ENCODE measurements at regions not wholly inside any gene's neighbourhood (a gene's known extent, or its start where the extent isn't known, plus 50 kb on each side); places are given as distances from the start of the nearest gene placed in this dataset.

DNA sequence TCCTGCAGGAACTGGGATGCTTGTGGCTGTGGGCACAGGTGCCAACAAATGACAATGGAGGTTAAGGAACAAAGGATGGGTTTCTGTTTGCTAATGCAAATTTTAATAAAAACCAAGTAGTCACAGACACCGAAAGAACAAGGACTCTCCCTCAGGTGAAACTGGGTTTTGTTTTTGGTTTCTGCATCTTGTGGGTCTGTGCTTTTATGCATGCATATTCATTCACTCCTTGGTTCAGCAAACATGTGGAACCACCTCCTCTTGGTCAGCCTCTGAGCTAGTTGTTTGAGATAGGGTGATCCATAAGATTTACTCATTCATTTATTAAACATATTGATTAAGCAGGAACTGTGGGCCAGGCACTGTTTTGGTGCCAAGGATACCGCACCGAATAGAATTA, 381.9 kb downstream of the CDK5RAP2 start:
- intact Hi-C loops (cut with DNase I) = no loop called here
- no peak for ATAC-seq
- no peaks in the 10 kb centered on the region for H3K9me3 ChIP-seq

DNA sequence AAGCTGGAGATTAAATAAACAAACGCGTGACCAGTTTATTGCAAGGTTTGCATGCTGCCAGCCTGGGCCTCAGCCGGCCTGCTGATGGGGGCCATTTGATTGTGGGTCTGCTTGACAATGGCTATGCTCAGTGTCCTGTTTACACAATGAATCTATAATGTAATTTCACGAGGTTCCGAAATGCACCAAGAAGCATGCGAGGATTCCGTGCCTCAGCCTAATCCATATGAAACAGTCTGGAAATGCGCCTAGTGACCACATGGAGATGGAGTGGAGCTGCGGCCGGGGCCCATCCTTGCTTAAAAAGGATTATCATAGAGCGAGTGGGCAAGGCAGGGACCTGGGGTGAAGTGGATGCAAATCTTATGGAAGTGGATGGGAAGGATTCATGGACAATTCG, 382.4 kb downstream of the CDK5RAP2 start:
- no peaks in the 10 kb centered on the region for H3K36me3 ChIP-seq
- no peak overlapping the region for H3K4me3 ChIP-seq
- H3K27me3 ChIP-seq = no peaks in the 10 kb centered on the region
- H3K9me3 ChIP-seq = no peaks in the 10 kb centered on the region
- H3K27ac ChIP-seq = no peak overlapping the region
- H3K4me1 ChIP-seq = no peaks in the 10 kb centered on the region
- ATAC-seq (no peak), DNase-seq (no peak)
- TF ChIP-seq, protein P1, sequence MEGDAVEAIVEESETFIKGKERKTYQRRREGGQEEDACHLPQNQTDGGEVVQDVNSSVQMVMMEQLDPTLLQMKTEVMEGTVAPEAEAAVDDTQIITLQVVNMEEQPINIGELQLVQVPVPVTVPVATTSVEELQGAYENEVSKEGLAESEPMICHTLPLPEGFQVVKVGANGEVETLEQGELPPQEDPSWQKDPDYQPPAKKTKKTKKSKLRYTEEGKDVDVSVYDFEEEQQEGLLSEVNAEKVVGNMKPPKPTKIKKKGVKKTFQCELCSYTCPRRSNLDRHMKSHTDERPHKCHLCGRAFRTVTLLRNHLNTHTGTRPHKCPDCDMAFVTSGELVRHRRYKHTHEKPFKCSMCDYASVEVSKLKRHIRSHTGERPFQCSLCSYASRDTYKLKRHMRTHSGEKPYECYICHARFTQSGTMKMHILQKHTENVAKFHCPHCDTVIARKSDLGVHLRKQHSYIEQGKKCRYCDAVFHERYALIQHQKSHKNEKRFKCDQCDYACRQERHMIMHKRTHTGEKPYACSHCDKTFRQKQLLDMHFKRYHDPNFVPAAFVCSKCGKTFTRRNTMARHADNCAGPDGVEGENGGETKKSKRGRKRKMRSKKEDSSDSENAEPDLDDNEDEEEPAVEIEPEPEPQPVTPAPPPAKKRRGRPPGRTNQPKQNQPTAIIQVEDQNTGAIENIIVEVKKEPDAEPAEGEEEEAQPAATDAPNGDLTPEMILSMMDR (IDR thresholded peaks at IDR 0.05) = no peak
- intact Hi-C loops (cut with DNase I) = no loop called here

More for the DNA sequence above, 381.9 kb downstream of the CDK5RAP2 start:
- Histone ChIP-seq H3K4me3 (no peak overlapping the region), H3K36me3 (no peaks in the 10 kb centered on the region), H3K4me1 (no peaks in the 10 kb centered on the region), H3K27me3 (no peaks in the 10 kb centered on the region), H3K27ac (no peak overlapping the region)
- DNase-seq = no peak
- TF ChIP-seq, protein P1 (IDR thresholded peaks at IDR 0.05) = no peak

DNA sequence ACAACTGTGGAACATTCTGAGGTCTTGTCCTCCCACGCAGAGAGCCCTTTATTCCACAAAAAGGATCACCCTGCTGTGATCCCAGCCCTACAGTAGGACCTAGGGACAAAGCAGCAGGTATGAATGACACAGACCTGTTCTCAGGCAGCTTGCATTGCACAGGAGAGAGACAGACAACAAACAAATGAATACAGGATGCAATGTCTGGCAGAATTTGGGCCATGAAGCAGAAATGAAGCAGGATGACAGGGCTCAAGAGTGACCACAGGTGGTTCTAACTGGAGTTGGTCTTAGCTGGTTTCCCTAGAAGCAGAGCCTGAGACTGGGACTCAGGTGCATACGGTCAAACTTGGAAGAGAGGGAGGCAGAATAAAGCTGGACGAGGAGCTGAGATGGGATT, 388.8 kb downstream of the CDK5RAP2 start:
- Histone ChIP-seq H3K36me3 (no peaks in the 10 kb centered on the region), H3K27me3 (no peaks in the 10 kb centered on the region), H3K9me3 (no peaks in the 10 kb centered on the region), H3K4me3 (no peak overlapping the region), H3K4me1 (no peaks in the 10 kb centered on the region), H3K27ac (no peak overlapping the region)
- DNase-seq (no peak), ATAC-seq (no peak)
- intact Hi-C loops (cut with DNase I) = no loop called here
- TF ChIP-seq, protein P1 (IDR thresholded peaks at IDR 0.05) = no peak

DNA sequence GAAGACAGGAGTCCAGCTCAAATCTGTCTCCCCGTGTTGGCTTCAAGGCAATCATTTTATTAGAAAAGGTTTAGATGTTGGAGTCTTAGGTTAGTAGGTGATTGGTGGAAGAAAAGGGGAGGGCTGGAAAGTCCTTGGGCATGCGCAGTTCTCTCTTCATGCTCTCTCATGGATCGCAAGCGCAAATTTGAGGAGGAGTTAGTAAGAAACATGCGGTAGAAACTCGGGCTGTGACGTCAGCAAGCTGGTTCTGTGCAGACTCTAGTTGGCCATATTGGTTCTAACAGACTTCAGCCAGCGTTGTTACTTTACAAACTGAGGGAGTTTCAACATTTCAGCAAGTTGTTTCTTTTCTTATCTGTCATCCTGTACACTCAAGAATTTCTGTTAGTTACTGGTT, 392.2 kb downstream of the CDK5RAP2 start:
- H3K4me3 ChIP-seq = no peak overlapping the region
- no peak overlapping the region for H3K27ac ChIP-seq
- no peaks in the 10 kb centered on the region for H3K27me3 ChIP-seq
- DNase-seq = no peak
- intact Hi-C loops (cut with DNase I) = no loop called here
- no peaks in the 10 kb centered on the region for H3K4me1 ChIP-seq
- H3K36me3 ChIP-seq = no peaks in the 10 kb centered on the region
- TF ChIP-seq, protein P1 (IDR thresholded peaks at IDR 0.05) = no peak
- ATAC-seq = no peak
- no peaks in the 10 kb centered on the region for H3K9me3 ChIP-seq

DNA sequence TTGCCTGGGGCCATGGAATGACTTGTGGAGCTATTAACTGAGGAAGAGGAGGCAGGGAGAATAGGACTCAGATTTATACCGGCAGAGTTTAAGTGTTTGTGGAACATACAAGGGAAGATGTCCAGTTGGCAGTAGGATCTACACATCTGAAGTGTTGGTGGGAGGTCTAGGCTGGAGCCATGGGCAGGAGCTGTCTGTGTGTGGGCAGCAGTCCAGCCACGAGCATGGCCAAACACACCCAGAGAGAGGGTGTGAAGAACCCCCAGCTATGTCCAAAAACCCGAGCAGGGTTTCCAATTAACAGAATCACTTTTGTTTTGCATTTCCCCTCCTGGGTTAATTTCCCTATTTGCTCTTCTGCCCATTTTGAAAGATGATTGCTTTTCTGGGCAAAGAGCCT, 393.7 kb downstream of the CDK5RAP2 start:
- intact Hi-C loops (cut with DNase I) = no loop called here
- H3K27ac ChIP-seq = no peak overlapping the region

More for the DNA sequence above, 393.7 kb downstream of the CDK5RAP2 start:
- DNase-seq (no peak), ATAC-seq (no peak)
- no peaks in the 10 kb centered on the region for H3K27me3 ChIP-seq
- no peaks in the 10 kb centered on the region for H3K4me1 ChIP-seq
- no peak overlapping the region for H3K4me3 ChIP-seq
- no peaks in the 10 kb centered on the region for H3K36me3 ChIP-seq
- no peaks in the 10 kb centered on the region for H3K9me3 ChIP-seq
- TF ChIP-seq, protein P1 (IDR thresholded peaks at IDR 0.05) = no peak
